DND-41 (cell line): ENCODE measurements at regions not wholly inside any gene's neighbourhood (a gene's known extent, or its start where the extent isn't known, plus 50 kb on each side); places are given as distances from the start of the nearest gene placed in this dataset.

Source experiments
- ATAC-seq: fragments of 200-7000 bp; cut with Tn5 transposase; 3 replicates; pipeline ENCODE4 v1.9.1; 2021; ENCODE audit warnings: low read depth; ENCODE audit not compliant: insufficient read depth
- DNase-seq: peaks from one replicate; pipeline ENCODE4 v3.0.0-alpha.2; 2020
- H2AFZ ChIP-seq: 2 replicates; pipeline ENCODE4 v1.6.0; 2012; ENCODE audit warnings: low read depth, low read length
- H3K27ac ChIP-seq: 2 replicates; pipeline ENCODE4 v1.5.1; 2012; ENCODE audit warnings: low read length, inconsistent platforms
- H3K27me3 ChIP-seq: fragments of 200-600 bp; sonication (generic); 2 replicates; pipeline ENCODE4 v1.6.0; 2012; ENCODE audit warnings: low read length, mild to moderate bottlenecking, inconsistent platforms; ENCODE audit not compliant: insufficient read depth, poor library complexity
- H3K36me3 ChIP-seq: 2 replicates; pipeline ENCODE4 v1.5.1; 2012; ENCODE audit warnings: low read length, inconsistent platforms; ENCODE audit not compliant: insufficient read depth
- H3K4me1 ChIP-seq: 2 replicates; pipeline ENCODE4 v1.5.1; 2012; ENCODE audit warnings: mild to moderate bottlenecking, low read length; ENCODE audit not compliant: insufficient read depth
- H3K4me2 ChIP-seq: 2 replicates; pipeline ENCODE4 v1.6.0; 2012; ENCODE audit warnings: mild to moderate bottlenecking, moderate library complexity, low read length, inconsistent platforms; ENCODE audit not compliant: insufficient read depth
- H3K4me3 ChIP-seq, 2 experiments: fragments of 200-600 bp in 1 of 2; shearing (Covaris generic) in 1 of 2; 2 replicates each; pipeline ENCODE4 v1.5.1; 2012 to 2016; ENCODE audit warnings: inconsistent platforms in 2 of 2, low read length in 2 of 2, mild to moderate bottlenecking in 2 of 2, low read depth in 1 of 2, moderate library complexity in 1 of 2
- H3K79me2 ChIP-seq: 2 replicates; pipeline ENCODE4 v1.6.0; 2012; ENCODE audit warnings: low read length, inconsistent platforms; ENCODE audit not compliant: insufficient read depth
- H3K9ac ChIP-seq: 2 replicates; pipeline ENCODE4 v1.6.0; 2012; ENCODE audit warnings: low read depth, mild to moderate bottlenecking, inconsistent platforms, low read length, moderate library complexity
- H3K9me3 ChIP-seq: 2 replicates; pipeline ENCODE4 v1.5.1; 2012; ENCODE audit warnings: low read length, moderate library complexity, mild to moderate bottlenecking, inconsistent platforms; ENCODE audit not compliant: insufficient read depth, severe bottlenecking
- H4K20me1 ChIP-seq: 2 replicates; pipeline ENCODE4 v1.6.0; 2012; ENCODE audit warnings: low read length; ENCODE audit not compliant: insufficient read depth
- EZH2 ChIP-seq: IDR thresholded peaks from 3 replicates; pipeline ENCODE4 v1.6.1; 2012; ENCODE audit warnings: borderline replicate concordance, low read depth, mild to moderate bottlenecking, moderate library complexity, low read length, inconsistent platforms; ENCODE audit not compliant: severe bottlenecking
- TF ChIP-seq, protein P1 (sequence below): IDR thresholded peaks from 2 replicates; pipeline ENCODE4 v1.5.1; 2012; ENCODE audit warnings: borderline replicate concordance, low read length, moderate library complexity, mild to moderate bottlenecking; ENCODE audit not compliant: poor library complexity, severe bottlenecking; ENCODE audit errors: extremely low read depth

DNA sequence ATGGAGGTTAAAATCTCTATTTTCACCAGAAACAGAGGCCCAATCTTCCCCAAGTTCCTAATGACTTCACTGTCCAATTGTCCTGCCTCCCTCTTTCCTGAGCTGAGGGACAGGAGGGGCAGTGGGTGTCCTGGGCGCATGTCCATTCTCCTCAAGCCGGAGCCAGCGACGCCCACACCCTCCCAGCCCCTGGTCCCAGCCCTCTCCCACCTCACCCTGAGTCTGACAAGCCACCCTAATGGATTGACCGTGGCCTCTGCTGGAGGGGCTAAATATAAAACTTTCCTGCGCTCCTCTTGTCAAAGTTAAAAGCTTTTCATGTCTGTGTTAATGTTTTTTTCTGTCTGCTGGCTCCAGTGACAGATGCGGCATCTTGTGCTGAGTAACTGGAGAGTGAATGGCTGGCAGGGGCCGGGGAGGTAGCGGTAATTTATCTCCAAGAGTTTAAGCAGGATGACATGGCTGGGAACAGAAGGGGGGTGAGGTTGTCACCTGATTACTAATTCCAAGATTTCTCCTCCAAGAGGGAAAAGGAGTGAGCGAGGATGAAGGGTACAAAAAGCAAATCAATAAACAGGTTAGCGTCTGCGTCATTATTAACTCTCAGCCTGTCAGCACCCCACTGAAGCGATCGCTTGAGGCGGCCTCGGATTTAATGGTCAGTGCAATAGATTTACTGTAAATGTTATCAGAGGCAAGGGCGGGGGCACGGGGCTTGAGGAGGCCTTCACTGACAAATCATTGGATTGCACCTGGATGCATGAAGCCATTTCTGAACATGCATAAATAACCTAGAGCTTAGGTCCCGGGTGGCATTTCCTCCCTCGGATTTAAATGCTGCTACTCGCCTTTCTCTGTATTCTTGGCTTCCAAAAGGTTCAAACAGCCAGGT, 118.1 kb upstream of the MAFB start:
- no peak overlapping the region for H2AFZ ChIP-seq
- H3K27ac ChIP-seq, result no peak overlapping the region
- no peaks in the 10 kb centered on the region for H4K20me1 ChIP-seq
- no peaks in the 10 kb centered on the region for H3K27me3 ChIP-seq
- H3K4me1 ChIP-seq, result peaks cover 10% of the 10 kb centered on the region
- no peaks in the 10 kb centered on the region for H3K9me3 ChIP-seq
- H3K9ac ChIP-seq, result no peak overlapping the region
- DNase-seq, result no peak
- H3K79me2 ChIP-seq, result no peaks in the 10 kb centered on the region
- TF ChIP-seq EZH2, result no peak
- TF ChIP-seq, protein P1, sequence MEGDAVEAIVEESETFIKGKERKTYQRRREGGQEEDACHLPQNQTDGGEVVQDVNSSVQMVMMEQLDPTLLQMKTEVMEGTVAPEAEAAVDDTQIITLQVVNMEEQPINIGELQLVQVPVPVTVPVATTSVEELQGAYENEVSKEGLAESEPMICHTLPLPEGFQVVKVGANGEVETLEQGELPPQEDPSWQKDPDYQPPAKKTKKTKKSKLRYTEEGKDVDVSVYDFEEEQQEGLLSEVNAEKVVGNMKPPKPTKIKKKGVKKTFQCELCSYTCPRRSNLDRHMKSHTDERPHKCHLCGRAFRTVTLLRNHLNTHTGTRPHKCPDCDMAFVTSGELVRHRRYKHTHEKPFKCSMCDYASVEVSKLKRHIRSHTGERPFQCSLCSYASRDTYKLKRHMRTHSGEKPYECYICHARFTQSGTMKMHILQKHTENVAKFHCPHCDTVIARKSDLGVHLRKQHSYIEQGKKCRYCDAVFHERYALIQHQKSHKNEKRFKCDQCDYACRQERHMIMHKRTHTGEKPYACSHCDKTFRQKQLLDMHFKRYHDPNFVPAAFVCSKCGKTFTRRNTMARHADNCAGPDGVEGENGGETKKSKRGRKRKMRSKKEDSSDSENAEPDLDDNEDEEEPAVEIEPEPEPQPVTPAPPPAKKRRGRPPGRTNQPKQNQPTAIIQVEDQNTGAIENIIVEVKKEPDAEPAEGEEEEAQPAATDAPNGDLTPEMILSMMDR, result no peak
- no peaks in the 10 kb centered on the region for H3K36me3 ChIP-seq
- no peak overlapping the region for H3K4me2 ChIP-seq
- no peak for ATAC-seq
- no peak overlapping the region for H3K4me3 ChIP-seq

DNA sequence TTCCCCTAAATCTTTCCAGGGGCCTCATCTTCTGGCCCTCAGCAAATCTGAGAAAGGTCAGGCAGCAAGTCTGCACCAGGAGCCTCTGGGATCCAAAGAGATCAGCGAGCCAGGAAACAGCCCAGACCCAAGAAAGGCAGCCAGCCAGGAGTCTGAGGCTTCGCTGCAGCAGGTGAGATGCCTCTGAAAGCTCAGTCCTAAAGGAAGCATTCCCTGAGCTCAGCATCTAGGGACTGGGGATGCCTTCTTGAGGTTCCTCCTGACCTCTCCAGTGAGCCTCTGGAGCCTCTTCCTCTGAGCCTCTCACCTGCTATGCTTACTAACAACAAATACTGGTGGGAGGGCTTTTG, 118.8 kb upstream of the MAFB start:
- DNase-seq (no peak), ATAC-seq (no peak)
- no peak overlapping the region for H2AFZ ChIP-seq
- H3K9me3 ChIP-seq, result no peaks in the 10 kb centered on the region
- no peak overlapping the region for H3K9ac ChIP-seq
- H3K4me3 ChIP-seq, result no peak overlapping the region
- peaks cover 4% of the 10 kb centered on the region for H3K4me1 ChIP-seq
- H3K27me3 ChIP-seq, result no peaks in the 10 kb centered on the region
- no peaks in the 10 kb centered on the region for H3K79me2 ChIP-seq
- no peaks in the 10 kb centered on the region for H4K20me1 ChIP-seq
- no peak for TF ChIP-seq EZH2
- TF ChIP-seq, protein P1, result no peak
- H3K27ac ChIP-seq, result no peak overlapping the region
- H3K4me2 ChIP-seq, result no peak overlapping the region
- H3K36me3 ChIP-seq, result no peaks in the 10 kb centered on the region

DNA sequence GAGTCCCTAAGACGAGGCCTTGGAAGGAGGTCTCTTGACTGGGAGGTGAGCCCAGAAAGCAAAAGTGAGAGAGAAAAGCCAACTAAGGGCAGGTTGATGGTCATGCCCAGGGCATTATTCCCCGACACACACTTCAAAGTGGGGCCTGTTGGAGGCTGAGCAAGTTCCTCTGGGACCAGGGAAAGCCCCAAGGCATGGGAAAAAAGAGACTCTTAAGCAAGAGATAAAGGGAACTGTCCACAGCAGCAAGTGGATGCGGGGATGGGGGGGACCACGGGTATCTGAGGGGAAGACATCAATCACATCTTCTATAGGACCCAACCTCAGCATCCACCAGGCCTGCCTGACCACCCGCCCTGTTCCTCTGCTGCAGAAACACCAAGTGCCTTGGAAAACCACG, 119.9 kb upstream of the MAFB start:
- Histone ChIP-seq H2AFZ (no peak overlapping the region), H3K4me3 (no peak overlapping the region), H3K4me1 (no peaks in the 10 kb centered on the region), H3K9me3 (no peaks in the 10 kb centered on the region), H4K20me1 (no peaks in the 10 kb centered on the region), H3K36me3 (no peaks in the 10 kb centered on the region), H3K27me3 (no peaks in the 10 kb centered on the region), H3K79me2 (no peaks in the 10 kb centered on the region), H3K9ac (no peak overlapping the region), H3K4me2 (no peak overlapping the region), H3K27ac (no peak overlapping the region)
- ATAC-seq (no peak), DNase-seq (no peak)
- no peak for TF ChIP-seq EZH2
- TF ChIP-seq, protein P1, result no peak

DNA sequence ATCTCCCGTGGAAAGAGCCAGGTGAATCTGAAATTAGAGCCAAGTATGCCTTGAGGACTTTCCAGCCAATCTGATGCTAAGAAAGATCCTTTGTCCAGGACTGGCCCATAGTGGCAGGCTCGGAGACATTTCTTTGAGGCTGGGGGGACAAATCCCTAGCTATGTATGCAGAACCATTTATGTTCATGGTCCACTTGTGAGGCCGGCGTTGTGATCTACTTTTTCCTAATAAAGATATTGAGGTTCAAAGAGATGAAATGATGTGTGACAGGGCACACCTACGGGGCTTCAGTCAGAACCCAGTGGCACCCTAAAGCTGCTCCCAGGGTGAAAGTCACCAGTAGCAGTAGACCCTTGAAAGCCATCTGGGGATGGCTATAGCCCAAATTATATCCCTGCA, 120.3 kb upstream of the MAFB start:
- H3K27me3 ChIP-seq, result no peaks in the 10 kb centered on the region
- no peak overlapping the region for H3K9ac ChIP-seq
- H2AFZ ChIP-seq, result no peak overlapping the region
- H3K9me3 ChIP-seq, result no peaks in the 10 kb centered on the region
- H3K4me1 ChIP-seq, result no peaks in the 10 kb centered on the region
- no peak for ATAC-seq
- H3K4me3 ChIP-seq, result no peak overlapping the region
- no peak for DNase-seq
- no peak overlapping the region for H3K27ac ChIP-seq
- H3K36me3 ChIP-seq, result no peaks in the 10 kb centered on the region
- no peaks in the 10 kb centered on the region for H4K20me1 ChIP-seq
- H3K79me2 ChIP-seq, result no peaks in the 10 kb centered on the region
- TF ChIP-seq EZH2, result no peak
- TF ChIP-seq, protein P1, result no peak
- H3K4me2 ChIP-seq, result no peak overlapping the region
